Nephron progenitor cell (in vitro differentiated cells): ENCODE measurements at regions not wholly inside any gene's neighbourhood (a gene's known extent, or its start where the extent isn't known, plus 50 kb on each side); places are given as distances from the start of the nearest gene placed in this dataset.

Experiments
- DNase-seq: peaks from one replicate; pipeline ENCODE4 v3.0.0; 2021
- H3K27ac Mint-ChIP-seq: 2 replicates; pipeline ENCODE4 v1.8.0; 2021; ENCODE audit warnings: mild to moderate bottlenecking, moderate library complexity, mixed read lengths
- H3K27me3 Mint-ChIP-seq: 2 replicates; pipeline ENCODE4 v1.8.0; 2021; ENCODE audit warnings: mild to moderate bottlenecking, low read depth, mixed read lengths; ENCODE audit not compliant: poor library complexity
- H3K36me3 Mint-ChIP-seq: 2 replicates; pipeline ENCODE4 v1.8.0; 2021; ENCODE audit warnings: low read depth, mixed read lengths
- H3K4me1 Mint-ChIP-seq: 2 replicates; pipeline ENCODE4 v1.8.0; 2021; ENCODE audit warnings: mixed read lengths
- H3K4me3 Mint-ChIP-seq: 2 replicates; pipeline ENCODE4 v1.8.0; 2021; ENCODE audit warnings: mild to moderate bottlenecking, moderate library complexity, mixed read lengths
- H3K9me3 Mint-ChIP-seq: 2 replicates; pipeline ENCODE4 v1.8.0; 2021; ENCODE audit warnings: mild to moderate bottlenecking, moderate library complexity, mixed read lengths
- TF ChIP-seq, protein P1 (sequence below): fragments of 200-600 bp; sonication (generic); IDR thresholded peaks from 2 replicates; pipeline ENCODE4 v1.5.0; 2021; ENCODE audit warnings: antibody characterized with exemption

DNA sequence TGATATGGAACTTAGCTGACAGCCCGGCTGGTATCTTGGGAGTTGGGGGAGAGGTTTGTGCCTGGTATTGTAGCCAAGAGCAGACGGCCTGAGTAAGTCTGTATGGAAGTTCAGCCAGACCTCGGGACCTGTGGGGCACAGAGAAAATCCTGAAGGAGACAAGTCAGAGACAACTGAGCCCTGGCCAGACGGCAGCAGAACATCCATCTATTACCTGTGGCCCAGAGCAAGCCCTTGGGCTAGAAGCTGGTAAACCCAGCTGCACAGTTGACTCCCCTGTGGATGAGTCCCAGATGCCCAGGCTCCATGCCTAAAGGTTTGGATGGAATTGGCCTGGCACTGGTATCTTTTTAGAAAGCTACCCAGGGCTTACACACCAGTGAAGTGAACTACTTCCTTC, 70.4 kb upstream of the DLG1 start:
- H3K36me3 Mint-ChIP-seq = no peaks in the 10 kb centered on the region
- H3K4me3 Mint-ChIP-seq = no peak overlapping the region
- peak overlapping the region; percentile 43 for H3K27ac Mint-ChIP-seq
- peaks cover 86% of the 10 kb centered on the region for H3K4me1 Mint-ChIP-seq
- TF ChIP-seq, protein P1, sequence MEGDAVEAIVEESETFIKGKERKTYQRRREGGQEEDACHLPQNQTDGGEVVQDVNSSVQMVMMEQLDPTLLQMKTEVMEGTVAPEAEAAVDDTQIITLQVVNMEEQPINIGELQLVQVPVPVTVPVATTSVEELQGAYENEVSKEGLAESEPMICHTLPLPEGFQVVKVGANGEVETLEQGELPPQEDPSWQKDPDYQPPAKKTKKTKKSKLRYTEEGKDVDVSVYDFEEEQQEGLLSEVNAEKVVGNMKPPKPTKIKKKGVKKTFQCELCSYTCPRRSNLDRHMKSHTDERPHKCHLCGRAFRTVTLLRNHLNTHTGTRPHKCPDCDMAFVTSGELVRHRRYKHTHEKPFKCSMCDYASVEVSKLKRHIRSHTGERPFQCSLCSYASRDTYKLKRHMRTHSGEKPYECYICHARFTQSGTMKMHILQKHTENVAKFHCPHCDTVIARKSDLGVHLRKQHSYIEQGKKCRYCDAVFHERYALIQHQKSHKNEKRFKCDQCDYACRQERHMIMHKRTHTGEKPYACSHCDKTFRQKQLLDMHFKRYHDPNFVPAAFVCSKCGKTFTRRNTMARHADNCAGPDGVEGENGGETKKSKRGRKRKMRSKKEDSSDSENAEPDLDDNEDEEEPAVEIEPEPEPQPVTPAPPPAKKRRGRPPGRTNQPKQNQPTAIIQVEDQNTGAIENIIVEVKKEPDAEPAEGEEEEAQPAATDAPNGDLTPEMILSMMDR = no peak
- H3K27me3 Mint-ChIP-seq = peaks cover 8% of the 10 kb centered on the region
- no peak for DNase-seq
- no peaks in the 10 kb centered on the region for H3K9me3 Mint-ChIP-seq

DNA sequence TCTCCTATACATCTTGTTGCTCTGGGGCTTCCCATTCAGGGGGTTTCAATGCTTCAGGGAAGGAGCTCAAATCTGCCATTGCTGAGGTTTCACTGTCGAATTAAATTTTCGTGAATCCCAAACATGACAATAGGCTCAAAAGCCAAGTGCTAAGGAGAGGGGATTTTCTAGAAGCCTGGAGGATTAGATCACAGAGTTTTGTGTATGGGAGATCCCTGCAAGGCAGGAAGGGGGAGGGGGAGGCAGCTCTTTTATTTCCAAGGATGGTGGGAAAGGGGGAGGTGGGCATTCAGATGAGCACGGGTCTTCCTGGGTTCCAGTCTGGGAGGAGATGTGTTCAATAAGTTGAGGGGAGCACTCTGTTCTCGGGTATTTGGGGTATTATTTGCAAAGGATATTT, 69.9 kb upstream of the DLG1 start:
- peaks cover 86% of the 10 kb centered on the region for H3K4me1 Mint-ChIP-seq
- DNase-seq = no peak

DNA sequence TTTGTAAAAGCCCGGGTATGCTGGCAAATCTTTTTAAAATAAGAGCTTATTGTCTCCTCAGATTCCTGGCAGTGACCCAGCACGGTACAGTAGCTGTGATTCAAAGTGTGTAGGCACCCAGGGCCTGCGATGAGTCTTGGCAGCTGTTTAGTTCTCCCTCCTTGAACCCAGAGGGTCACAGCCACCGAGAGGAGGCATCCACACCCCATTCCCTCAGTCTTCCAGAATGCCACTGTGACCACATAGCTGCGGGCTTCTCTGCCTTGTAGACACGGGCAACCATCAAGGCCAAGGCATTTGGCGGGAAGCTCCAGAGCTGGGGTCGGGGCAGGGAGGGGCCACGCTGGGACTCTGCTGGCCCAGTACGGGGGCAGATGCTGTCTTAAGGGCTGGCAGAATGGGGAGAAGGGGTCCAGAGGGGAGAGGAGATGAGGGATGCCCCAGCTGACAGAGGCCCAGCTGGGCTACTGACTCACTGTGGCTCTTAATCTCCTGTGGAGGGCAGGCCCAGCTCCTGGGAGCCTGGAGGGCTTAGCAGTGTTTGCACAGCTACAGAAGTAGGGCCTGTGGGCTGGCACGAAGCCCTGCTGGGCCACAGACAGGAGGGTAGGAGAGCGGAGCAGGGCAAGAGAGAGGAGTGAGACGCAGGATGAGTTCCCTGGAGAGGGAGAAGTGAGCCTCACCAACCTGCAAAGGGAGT, 68.8 kb upstream of the DLG1 start:
- peaks cover 83% of the 10 kb centered on the region for H3K4me1 Mint-ChIP-seq
- peaks cover 4% of the 10 kb centered on the region for H3K9me3 Mint-ChIP-seq
- H3K36me3 Mint-ChIP-seq = no peaks in the 10 kb centered on the region
- peak overlapping the region; percentile 25 for H3K27ac Mint-ChIP-seq
- no peak for DNase-seq
- peaks cover 8% of the 10 kb centered on the region for H3K27me3 Mint-ChIP-seq
- TF ChIP-seq, protein P1 = no peak
- no peak overlapping the region for H3K4me3 Mint-ChIP-seq

More for the DNA sequence above, 69.9 kb upstream of the DLG1 start:
- no peaks in the 10 kb centered on the region for H3K36me3 Mint-ChIP-seq
- H3K9me3 Mint-ChIP-seq = no peaks in the 10 kb centered on the region
- H3K4me3 Mint-ChIP-seq = peak overlapping the region; percentile 12
- peak overlapping the region; percentile 43 for H3K27ac Mint-ChIP-seq
- TF ChIP-seq, protein P1 = no peak
- peaks cover 8% of the 10 kb centered on the region for H3K27me3 Mint-ChIP-seq

DNA sequence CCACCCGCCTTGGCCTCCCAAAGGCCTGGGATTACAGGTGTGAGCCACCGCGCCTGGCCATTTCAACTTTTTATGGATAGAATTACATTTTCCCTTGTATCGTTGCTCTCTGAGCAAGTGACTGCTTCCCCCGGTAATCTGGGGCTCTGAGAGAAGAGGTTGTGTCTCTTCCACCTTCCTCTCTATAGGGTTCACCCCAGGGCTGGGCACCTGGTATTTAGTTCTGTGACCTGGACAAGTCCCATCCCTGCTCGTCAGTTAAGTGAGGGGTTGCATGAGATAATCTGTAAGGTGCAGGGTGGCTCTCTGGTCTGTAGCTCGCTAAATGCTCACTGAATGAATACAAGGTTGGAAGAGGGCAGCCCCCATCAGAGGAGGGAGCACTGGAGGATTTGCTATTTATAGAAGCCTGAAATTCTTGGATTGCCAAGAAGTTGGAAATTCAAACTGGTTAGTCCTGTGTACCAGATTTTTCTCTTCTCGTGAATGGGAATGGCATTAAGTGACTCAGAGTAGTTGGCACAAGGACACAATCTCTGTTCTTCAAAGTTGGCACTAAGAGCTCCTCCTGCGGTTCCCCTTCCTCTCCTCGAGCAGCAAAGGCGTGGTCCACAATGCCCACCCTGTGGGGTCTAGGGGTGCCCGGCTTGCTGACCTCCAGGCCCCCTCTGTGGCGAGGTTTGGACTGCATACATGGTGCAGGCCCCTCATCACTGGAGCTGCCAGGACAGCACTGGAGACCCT, 68.1 kb upstream of the DLG1 start:
- TF ChIP-seq, protein P1 = no peak
- Mint-ChIP-seq H3K9me3 (peaks cover 10% of the 10 kb centered on the region), H3K4me3 (no peak overlapping the region), H3K36me3 (peaks cover under 1% of the 10 kb centered on the region), H3K27ac (no peak overlapping the region), H3K4me1 (peaks cover 76% of the 10 kb centered on the region), H3K27me3 (peaks cover 8% of the 10 kb centered on the region)
- no peak for DNase-seq

DNA sequence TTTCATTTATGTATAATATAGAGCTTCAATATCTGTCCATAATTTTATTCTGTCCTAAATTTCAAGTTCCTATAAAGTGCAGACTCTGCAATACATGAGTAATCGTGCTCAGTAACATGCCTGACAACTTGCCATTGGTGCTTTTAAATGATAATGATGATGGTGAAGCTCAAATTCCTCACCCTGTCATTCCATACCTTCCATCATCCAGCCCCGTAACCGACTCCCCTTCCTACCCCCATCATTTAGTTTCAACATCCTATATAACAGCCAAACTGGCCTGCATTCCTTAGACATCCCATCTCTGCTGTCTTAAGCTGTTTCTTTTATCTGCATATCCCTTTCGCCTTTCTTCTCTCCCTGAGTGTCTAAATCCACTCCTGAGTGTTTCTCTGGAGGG, 67.2 kb upstream of the DLG1 start:
- TF ChIP-seq, protein P1 = no peak
- no peak overlapping the region for H3K4me3 Mint-ChIP-seq
- no peak overlapping the region for H3K27ac Mint-ChIP-seq
- H3K4me1 Mint-ChIP-seq = peaks cover 68% of the 10 kb centered on the region
- peaks cover 19% of the 10 kb centered on the region for H3K9me3 Mint-ChIP-seq
- H3K27me3 Mint-ChIP-seq = peaks cover 8% of the 10 kb centered on the region
- peaks cover 8% of the 10 kb centered on the region for H3K36me3 Mint-ChIP-seq
- no peak for DNase-seq
